ENCODE measurements at regions not wholly inside any gene's neighbourhood (a gene's known extent, or its start where the extent isn't known, plus 50 kb on each side); places are given as distances from the start of the nearest gene placed in this dataset.
"Not testable (repeated sequence)": the region's sequence is repeated elsewhere in the genome, so short reads cannot be mapped to it uniquely, and the experiment has no call there.

DNA sequence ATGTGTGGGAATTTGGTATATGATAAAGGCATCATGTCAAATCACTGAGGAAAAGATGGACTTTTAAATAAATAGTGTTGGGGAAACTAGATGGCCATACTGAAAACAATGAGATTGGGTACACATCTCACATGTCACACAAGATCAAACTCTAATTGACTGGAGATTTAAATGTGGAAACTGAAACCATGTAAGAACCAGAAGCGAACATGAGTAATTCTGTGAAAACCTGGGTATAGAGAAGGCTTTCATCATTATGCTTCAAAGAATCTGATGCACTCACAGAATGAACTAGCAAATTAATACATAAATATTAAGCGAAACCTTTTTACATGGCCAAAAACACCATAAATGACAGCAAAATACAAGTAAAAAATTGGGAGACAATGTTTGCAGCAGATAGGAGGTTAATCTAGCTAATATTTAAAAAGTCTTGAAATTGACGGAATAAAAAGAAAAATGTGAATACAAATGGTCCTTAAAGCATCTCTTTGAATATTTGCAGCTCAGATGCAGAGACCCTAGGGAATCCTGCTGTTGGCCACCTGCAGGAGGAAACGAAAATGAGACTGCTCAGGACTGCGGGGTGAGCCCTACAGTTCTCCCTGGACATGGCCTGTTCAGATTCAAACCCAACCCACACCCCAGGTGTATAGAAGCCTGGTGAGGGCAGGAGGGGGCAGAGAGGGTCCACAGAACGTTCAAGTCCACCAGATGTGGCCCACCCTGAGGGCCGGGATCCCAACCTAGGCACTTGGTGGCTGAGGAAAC, 297.6 kb upstream of the WSB1 start:
- H3K27me3 Mint-ChIP-seq (ENCODE audit: low read depth); H3K4me3 Mint-ChIP-seq; H3K4me1 Mint-ChIP-seq (ENCODE audit: low read depth); DNase-seq; intact Hi-C loops (cut with micrococcal nuclease); CTCF ChIA-PET; H3K9me3 Mint-ChIP-seq; H3K27ac Mint-ChIP-seq; H3K36me3 Mint-ChIP-seq (ENCODE audit: low read depth): not testable (repeated sequence)

DNA sequence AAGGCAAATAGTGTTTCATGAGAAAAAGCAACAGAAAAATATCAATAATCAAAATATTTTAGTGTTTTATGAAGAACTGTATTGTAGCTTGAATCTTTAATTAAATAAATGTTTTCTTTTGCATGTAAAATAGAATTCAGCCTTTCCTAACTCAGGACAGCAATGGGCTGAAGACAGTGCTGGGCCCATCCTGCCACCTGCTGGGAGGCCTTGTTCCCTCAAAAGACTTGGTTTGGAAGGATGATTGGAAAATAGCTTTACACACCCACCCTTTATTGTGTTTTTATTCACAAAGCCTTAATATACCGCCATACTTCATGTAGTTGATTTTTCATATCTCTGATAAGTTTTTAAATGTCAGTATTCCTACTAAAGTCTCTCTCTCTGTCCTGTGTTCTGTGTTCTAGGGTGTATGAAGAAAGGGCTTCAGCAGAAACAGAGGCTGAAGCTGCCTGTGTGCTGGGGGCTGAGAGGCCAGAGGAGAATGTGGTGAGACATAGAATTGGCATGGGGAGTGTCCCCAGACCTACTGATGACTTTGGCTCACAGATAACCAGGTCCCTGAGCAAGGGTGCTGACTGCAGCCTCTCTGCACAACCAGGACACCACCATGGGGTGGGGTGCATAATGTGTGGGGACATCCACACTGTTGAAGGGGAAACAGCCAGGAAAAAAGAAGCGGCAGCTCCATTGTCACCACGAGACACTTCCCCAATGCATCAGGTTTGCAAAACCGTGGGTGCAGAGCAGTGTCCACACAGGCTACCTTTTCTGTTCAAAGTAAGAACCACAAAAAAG, 286.0 kb upstream of the WSB1 start:
- H3K4me1 Mint-ChIP-seq (ENCODE audit: low read depth); H3K9me3 Mint-ChIP-seq; CTCF ChIA-PET; H3K36me3 Mint-ChIP-seq (ENCODE audit: low read depth); H3K27me3 Mint-ChIP-seq (ENCODE audit: low read depth); H3K27ac Mint-ChIP-seq; H3K4me3 Mint-ChIP-seq: not testable (repeated sequence)
- intact Hi-C loops (cut with micrococcal nuclease), result loop anchor here (10.0 kb wide), 1 partner anchor 47 kb away; no protein-coding TSS in a partner anchor
- peak; percentile 8 for DNase-seq

DNA sequence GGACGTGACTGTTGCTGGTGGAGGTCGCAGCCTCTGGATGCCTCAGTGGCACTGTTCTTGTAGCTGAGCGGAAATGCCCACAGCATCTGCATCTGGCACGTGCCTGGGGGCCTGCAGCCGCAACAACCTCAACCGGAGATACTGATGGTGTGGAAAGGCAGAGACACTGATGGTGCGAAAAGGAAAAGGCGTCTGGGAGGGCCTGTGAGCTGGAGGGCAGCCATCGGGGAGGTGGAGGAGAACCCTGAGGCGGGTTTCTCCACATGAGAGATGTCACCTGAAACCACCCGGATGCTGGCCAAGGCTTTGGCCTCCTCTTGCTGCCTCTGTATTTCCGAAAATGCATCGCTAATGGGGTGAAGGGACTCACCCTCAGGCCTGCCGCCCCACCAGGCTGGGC, 284.8 kb upstream of the WSB1 start:
- intact Hi-C loops (cut with micrococcal nuclease), result loop anchor here (10.0 kb wide), 1 partner anchor 46 kb away; no protein-coding TSS in a partner anchor
- Mint-ChIP-seq H3K4me1 (ENCODE audit: low read depth) (no peaks in the 10 kb centered on the region), H3K36me3 (ENCODE audit: low read depth) (no peaks in the 10 kb centered on the region), H3K9me3 (peaks cover 2% of the 10 kb centered on the region), H3K27ac (no peak overlapping the region), H3K27me3 (ENCODE audit: low read depth) (no peaks in the 10 kb centered on the region), H3K4me3 (no peak overlapping the region)
- CTCF ChIA-PET, result no interaction called here
- DNase-seq, result no peak

DNA sequence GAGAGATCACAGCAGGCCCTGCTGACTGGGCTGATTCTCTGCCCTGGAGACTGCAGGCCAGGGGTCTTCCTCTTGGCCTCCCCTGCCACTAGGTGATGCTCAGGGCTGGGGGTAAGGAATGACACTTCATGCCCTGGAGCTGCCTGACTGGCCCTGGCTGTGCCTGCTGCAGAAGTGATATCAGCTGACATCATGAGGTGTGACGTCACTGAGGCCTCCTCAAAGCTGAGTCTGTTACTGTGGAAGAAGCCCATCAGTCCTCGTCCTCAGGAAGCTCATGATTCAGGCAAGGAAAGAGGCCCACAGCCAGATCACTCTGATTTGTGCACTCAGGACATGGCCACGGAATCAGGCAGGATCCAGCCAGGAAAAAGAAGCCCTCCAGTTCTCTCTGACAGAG, 283.8 kb upstream of the WSB1 start:
- DNase-seq; intact Hi-C loops (cut with micrococcal nuclease); H3K36me3 Mint-ChIP-seq (ENCODE audit: low read depth); H3K27me3 Mint-ChIP-seq (ENCODE audit: low read depth); H3K4me3 Mint-ChIP-seq; H3K9me3 Mint-ChIP-seq; H3K4me1 Mint-ChIP-seq (ENCODE audit: low read depth); H3K27ac Mint-ChIP-seq; CTCF ChIA-PET: not testable (repeated sequence)

DNA sequence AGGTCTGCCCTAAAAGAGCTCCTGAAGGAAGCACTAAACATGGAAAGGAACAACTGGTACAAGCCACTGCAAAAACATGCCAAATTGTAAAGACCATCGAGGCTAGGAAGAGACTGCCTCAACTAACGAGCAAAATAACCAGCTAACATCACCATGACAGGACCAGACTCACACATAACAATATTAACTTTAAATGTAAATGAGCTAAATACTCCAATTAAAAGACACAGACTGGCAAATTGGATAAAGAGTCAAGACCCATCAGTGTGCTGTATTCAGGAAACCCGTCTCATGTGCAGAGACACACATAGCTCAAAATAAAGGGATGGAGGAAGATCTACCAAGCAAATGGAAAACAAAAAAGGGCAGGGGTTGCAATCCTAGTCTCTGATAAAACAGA, 263.4 kb upstream of the WSB1 start:
- H3K36me3 Mint-ChIP-seq (ENCODE audit: low read depth); CTCF ChIA-PET: not testable (repeated sequence)

DNA sequence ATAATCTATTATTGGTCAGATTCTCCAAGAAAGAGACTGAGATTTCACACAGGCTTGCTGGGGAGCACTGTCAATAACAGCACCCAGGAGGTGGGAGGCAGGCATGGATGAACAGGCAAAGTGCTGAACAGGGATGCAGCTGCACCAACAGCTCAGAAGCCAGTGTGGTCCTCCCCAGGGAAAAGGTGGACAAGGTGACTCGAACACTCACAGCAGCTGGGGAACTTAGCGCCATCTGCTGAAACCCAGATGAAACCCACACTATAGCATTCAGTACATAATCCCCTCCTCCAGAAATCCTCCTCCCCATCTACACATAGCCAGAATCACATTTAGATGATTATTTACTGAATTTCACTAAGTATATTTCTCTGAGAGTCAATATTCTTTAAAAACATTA, 255.2 kb upstream of the WSB1 start:
- Mint-ChIP-seq H3K9me3 (no peaks in the 10 kb centered on the region), H3K36me3 (ENCODE audit: low read depth) (no peaks in the 10 kb centered on the region), H3K27ac (no peak overlapping the region), H3K4me1 (ENCODE audit: low read depth) (no peaks in the 10 kb centered on the region), H3K4me3 (no peak overlapping the region), H3K27me3 (ENCODE audit: low read depth) (no peaks in the 10 kb centered on the region)
- intact Hi-C loops (cut with micrococcal nuclease), result no loop called here
- DNase-seq, result no peak
- CTCF ChIA-PET, result no interaction called here

More for the DNA sequence above, 263.4 kb upstream of the WSB1 start:
- H3K4me1 Mint-ChIP-seq (ENCODE audit: low read depth); H3K27ac Mint-ChIP-seq; H3K27me3 Mint-ChIP-seq (ENCODE audit: low read depth); DNase-seq; intact Hi-C loops (cut with micrococcal nuclease); H3K4me3 Mint-ChIP-seq: not testable (repeated sequence)
- H3K9me3 Mint-ChIP-seq, result peaks cover 12% of the 10 kb centered on the region

DNA sequence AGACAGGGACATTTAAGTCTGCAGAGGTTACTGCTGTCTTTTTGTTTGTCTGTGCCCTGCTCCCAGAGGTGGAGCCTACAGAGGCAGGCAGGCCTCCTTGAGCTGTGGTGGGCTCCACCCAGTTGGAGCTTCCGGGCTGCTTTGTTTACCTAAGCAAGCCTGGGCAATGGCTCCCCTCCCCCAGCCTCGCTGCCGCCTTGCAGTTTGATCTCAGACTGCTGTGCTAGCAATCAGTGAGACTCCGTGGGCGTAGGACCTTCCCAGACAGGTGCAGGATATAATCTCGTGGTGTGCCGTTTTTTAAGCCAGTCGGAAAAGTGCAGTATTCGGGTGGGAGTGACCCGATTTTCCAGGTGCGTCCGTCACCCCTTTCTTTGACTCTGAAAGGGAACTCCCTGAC, 248.9 kb upstream of the WSB1 start:
- H3K27ac Mint-ChIP-seq; DNase-seq; H3K27me3 Mint-ChIP-seq (ENCODE audit: low read depth); H3K4me3 Mint-ChIP-seq; H3K9me3 Mint-ChIP-seq; H3K36me3 Mint-ChIP-seq (ENCODE audit: low read depth); CTCF ChIA-PET; intact Hi-C loops (cut with micrococcal nuclease); H3K4me1 Mint-ChIP-seq (ENCODE audit: low read depth): not testable (repeated sequence)

DNA sequence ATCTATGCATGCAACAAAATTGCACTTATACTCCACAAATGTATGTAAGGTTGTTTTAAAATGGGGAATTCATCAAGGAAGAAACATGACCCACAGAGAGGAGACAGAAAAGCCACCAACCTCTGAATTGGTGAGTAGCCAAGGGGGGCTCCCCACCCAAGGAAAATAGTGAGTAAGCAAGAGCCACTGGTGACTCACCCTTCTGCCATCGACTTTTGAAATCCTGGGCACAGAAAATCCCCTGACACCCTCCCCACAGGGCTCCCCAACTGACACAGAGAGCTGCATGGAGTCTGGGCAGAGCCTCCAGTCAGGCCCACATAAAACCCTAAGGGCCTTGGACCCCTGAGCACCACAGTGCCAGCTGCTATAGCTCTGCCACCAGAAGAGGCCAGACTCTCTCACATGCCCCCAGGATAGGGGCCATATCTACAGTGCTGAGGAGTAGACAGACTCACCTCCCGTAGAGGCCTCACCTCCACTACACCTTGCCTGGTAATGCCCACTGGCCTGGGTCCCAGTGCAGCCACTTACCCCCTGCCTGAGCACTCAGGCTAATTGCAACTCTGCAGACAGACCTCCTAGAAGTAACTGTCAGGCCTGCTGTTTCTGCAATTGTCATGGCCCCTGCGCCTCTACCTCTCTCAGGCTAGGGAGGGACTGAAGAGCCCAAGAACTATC, 244.7 kb upstream of the WSB1 start:
- CTCF ChIA-PET, result no interaction called here
- no peak overlapping the region for H3K4me3 Mint-ChIP-seq
- H3K4me1 Mint-ChIP-seq (ENCODE audit: low read depth), result no peaks in the 10 kb centered on the region
- peak; percentile 54 for DNase-seq
- H3K9me3 Mint-ChIP-seq, result no peaks in the 10 kb centered on the region
- H3K27me3 Mint-ChIP-seq (ENCODE audit: low read depth), result peaks cover 3% of the 10 kb centered on the region
- H3K36me3 Mint-ChIP-seq (ENCODE audit: low read depth), result no peaks in the 10 kb centered on the region
- H3K27ac Mint-ChIP-seq, result no peak overlapping the region
- intact Hi-C loops (cut with micrococcal nuclease), result no loop called here

DNA sequence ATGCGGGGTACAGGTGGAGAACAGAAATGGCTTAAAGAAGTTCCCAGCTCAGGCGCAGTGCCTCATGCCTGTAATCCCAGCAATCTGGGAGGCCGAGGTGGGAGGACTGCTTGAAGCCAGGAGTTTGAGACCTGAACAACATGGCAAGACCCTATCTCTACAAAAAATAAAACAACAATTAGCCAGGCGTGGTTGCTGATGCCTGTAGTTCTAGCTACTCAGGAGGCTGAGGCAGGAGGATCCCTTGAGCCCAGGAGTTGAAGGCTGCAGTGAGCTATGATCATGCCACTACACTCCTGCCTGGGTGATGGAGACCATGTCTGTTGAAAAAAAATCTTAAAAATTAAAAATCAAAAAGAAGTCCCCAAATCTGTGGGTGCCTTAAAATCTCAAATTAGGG, 228.3 kb upstream of the WSB1 start:
- H3K27me3 Mint-ChIP-seq (ENCODE audit: low read depth), result peaks cover 9% of the 10 kb centered on the region
- CTCF ChIA-PET, result interaction anchor here (1.0 kb wide), 1 partner anchor 13 kb away, joined by 4 read pairs; no protein-coding TSS in a partner anchor
- DNase-seq, result no peak
- intact Hi-C loops (cut with micrococcal nuclease), result no loop called here
- no peaks in the 10 kb centered on the region for H3K4me1 Mint-ChIP-seq (ENCODE audit: low read depth)
- H3K36me3 Mint-ChIP-seq (ENCODE audit: low read depth), result no peaks in the 10 kb centered on the region
- no peaks in the 10 kb centered on the region for H3K9me3 Mint-ChIP-seq
- H3K27ac Mint-ChIP-seq, result no peak overlapping the region
- H3K4me3 Mint-ChIP-seq, result no peak overlapping the region

DNA sequence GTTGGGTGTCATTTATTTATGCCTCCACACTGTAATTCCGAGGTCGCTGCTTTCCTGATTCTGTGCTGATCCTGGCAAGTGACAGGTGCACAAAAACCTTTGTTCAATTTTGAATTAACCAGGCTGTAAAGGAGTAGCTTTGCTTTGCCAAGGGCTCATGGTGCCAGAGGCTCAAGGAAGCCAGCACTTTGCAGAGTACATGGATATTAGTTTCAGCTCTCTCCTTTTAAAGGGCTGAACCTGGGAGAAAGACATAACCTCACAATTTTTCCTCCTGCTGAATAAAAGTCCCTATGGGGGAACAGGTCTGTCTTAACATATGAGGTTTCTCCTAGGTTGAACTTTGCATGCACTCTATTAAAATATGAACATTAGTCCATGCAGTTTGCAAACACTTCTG, 227.6 kb upstream of the WSB1 start:
- Mint-ChIP-seq H3K27ac (no peak overlapping the region), H3K4me3 (no peak overlapping the region)
- intact Hi-C loops (cut with micrococcal nuclease), result no loop called here

DNA sequence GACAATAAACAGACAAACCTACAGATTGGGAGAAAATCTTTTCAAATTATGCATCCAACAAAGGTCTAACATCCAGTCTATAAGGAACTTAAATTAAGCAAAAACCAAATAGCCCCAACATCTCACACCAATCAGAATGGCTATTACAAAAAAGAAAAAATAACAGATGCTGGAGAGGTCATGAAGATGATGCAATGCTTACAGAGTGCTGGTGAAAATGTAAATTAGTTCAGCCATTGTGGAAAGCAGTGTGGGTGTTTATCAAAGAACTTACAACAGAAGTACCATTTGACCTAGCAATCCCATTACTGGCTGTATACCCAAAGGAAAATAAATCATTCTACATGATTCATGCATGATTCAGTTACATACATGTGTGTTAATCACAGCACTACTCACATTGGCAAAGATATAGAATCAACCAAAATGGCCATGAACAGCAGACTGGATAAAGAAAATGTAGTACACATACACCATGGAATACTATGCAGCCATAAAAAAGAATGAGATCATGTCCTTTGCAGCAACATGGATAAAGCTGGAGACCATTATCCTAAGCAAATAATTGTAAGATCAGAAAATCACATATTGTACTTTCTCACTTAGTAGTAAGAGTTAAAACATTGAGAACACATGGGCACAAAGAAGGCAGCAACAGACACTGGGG, 223.9 kb upstream of the WSB1 start:
- H3K4me3 Mint-ChIP-seq, result no peak overlapping the region
- CTCF ChIA-PET, result no interaction called here
- no peaks in the 10 kb centered on the region for H3K9me3 Mint-ChIP-seq
- no peak overlapping the region for H3K27ac Mint-ChIP-seq
- no peaks in the 10 kb centered on the region for H3K27me3 Mint-ChIP-seq (ENCODE audit: low read depth)
- no peaks in the 10 kb centered on the region for H3K4me1 Mint-ChIP-seq (ENCODE audit: low read depth)
- intact Hi-C loops (cut with micrococcal nuclease), result no loop called here
- no peaks in the 10 kb centered on the region for H3K36me3 Mint-ChIP-seq (ENCODE audit: low read depth)
- DNase-seq, result no peak

More for the DNA sequence above, 227.6 kb upstream of the WSB1 start:
- H3K36me3 Mint-ChIP-seq (ENCODE audit: low read depth), result no peaks in the 10 kb centered on the region
- H3K9me3 Mint-ChIP-seq, result no peaks in the 10 kb centered on the region
- CTCF ChIA-PET, result interaction anchor here (1.0 kb wide), 1 partner anchor 13 kb away, joined by 4 read pairs; no protein-coding TSS in a partner anchor
- H3K4me1 Mint-ChIP-seq (ENCODE audit: low read depth), result no peaks in the 10 kb centered on the region
- no peak for DNase-seq
- H3K27me3 Mint-ChIP-seq (ENCODE audit: low read depth), result peaks cover 9% of the 10 kb centered on the region

DNA sequence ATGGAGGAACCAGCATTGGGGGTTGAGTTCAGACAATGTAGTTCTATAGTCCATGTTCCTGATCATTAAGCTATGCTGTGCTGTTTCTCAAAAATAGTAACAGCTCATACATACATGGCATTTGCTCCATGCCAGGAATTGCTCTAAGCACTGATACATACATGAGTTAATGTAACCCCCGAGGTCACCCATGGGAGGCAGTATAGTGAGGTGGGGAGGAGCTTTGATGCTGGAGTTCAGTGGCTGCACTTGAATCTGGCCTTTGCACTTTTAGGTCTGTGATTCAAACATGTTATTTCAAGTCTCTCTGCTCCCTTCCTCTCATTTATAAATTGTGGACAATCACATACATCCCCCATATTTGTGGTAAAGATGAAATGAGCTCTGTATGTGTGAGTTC, 223.1 kb upstream of the WSB1 start:
- Mint-ChIP-seq H3K9me3 (no peaks in the 10 kb centered on the region), H3K27me3 (ENCODE audit: low read depth) (peaks cover 2% of the 10 kb centered on the region), H3K36me3 (ENCODE audit: low read depth) (no peaks in the 10 kb centered on the region), H3K27ac (no peak overlapping the region), H3K4me3 (no peak overlapping the region), H3K4me1 (ENCODE audit: low read depth) (no peaks in the 10 kb centered on the region)
- no peak for DNase-seq
- intact Hi-C loops (cut with micrococcal nuclease), result no loop called here
- CTCF ChIA-PET, result no interaction called here

All from activated naive CD4-positive, alpha-beta T cell treated with anti-CD3 and anti-CD28 coated beads for 36 hours (primary cell).